Smooth muscle cell (in vitro differentiated cells): ENCODE measurements at regions not wholly inside any gene's neighbourhood (a gene's known extent, or its start where the extent isn't known, plus 50 kb on each side); places are given as distances from the start of the nearest gene placed in this dataset.

Experiments used
- DNase-seq: peaks from one replicate; lab custom pipeline; 2025; ENCODE audit not compliant: unreplicated experiment; lab: John Stamatoyannopoulos, UW
- H2AFZ ChIP-seq: fragments of 200-600 bp; sonication (generic); 2 replicates; pipeline ENCODE4 v1.6.0; 2016; ENCODE audit warnings: antibody characterized with exemption, low read depth, mild to moderate bottlenecking
- H3F3A ChIP-seq: fragments of 200-600 bp; sonication (generic); 2 replicates; pipeline ENCODE4 v1.6.0; 2017; ENCODE audit warnings: antibody characterized with exemption, low read depth
- H3K27ac ChIP-seq: fragments of 200-600 bp; sonication (generic); 2 replicates; pipeline ENCODE4 v1.5.1; 2016; ENCODE audit warnings: low read depth, mild to moderate bottlenecking
- H3K27me3 ChIP-seq: fragments of 200-600 bp; sonication (generic); 2 replicates; pipeline ENCODE4 v1.6.1; 2016; ENCODE audit warnings: low read depth, mild to moderate bottlenecking
- H3K36me3 ChIP-seq: fragments of 200-600 bp; sonication (generic); 2 replicates; pipeline ENCODE4 v1.5.1; 2016; ENCODE audit warnings: low read depth
- H3K4me1 ChIP-seq: fragments of 200-600 bp; sonication (generic); 2 replicates; pipeline ENCODE4 v1.5.1; 2016; ENCODE audit warnings: low read depth
- H3K4me2 ChIP-seq: fragments of 200-600 bp; sonication (generic); 2 replicates; pipeline ENCODE4 v1.6.0; 2016; ENCODE audit warnings: mild to moderate bottlenecking
- H3K4me3 ChIP-seq: fragments of 200-600 bp; sonication (generic); 2 replicates; pipeline ENCODE4 v1.5.1; 2016; ENCODE audit warnings: mild to moderate bottlenecking
- H3K79me2 ChIP-seq: fragments of 200-600 bp; sonication (generic); 2 replicates; pipeline ENCODE4 v1.6.0; 2016; ENCODE audit warnings: low read depth, mild to moderate bottlenecking
- H3K9ac ChIP-seq: fragments of 200-600 bp; sonication (generic); 2 replicates; pipeline ENCODE4 v1.6.0; 2016; ENCODE audit warnings: low read depth
- H3K9me3 ChIP-seq: fragments of 200-600 bp; sonication (generic); replicated peaks from 2 replicates; pipeline ENCODE4 v1.5.1; 2016; ENCODE audit warnings: low read depth
- H4K20me1 ChIP-seq: fragments of 200-600 bp; sonication (generic); 2 replicates; pipeline ENCODE4 v1.6.0; 2016; ENCODE audit warnings: low read depth
- CTCF ChIP-seq: fragments of 200-600 bp; sonication (generic); IDR thresholded peaks from 2 replicates; pipeline ENCODE4 v1.5.1; 2017; ENCODE audit warnings: borderline replicate concordance, mild to moderate bottlenecking, antibody characterized with exemption; ENCODE audit not compliant: insufficient read depth, poor library complexity, severe bottlenecking
- WGBS: methylation state at CpG from one replicate; pipeline ENCODE4 v1.1.7; 2016; ENCODE audit warnings: low lambda C conversion rate; 5-methylcytosine and 5-hydroxymethylcytosine counted together

DNA sequence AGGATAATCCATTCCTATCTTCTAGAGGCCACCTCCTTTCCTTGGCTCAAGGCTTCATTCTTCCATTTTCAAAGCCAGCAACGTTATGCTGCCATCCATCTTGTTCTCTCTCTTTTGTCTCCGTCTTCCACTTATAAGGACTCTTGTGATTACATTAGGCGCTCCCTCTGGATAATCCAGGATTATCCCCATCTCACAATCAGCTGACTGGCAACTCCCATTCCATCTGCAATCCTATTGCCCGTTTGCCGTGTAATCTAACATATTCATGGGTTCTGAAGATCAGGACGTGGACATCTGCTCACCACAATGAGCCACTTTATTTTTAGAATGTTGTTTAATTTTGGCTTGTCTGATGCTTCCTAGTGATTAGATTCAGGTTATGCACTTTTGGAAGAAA lies 89.3 kb downstream of the EBNA1BP2 start:
- DNase-seq = no peak
- 84% methylated on average over 6 of the region's 6 CpGs for WGBS
- no peak overlapping the region for H2AFZ ChIP-seq
- H3K36me3 ChIP-seq = no peaks in the 10 kb centered on the region
- no peak overlapping the region for H3K4me2 ChIP-seq
- TF ChIP-seq CTCF = no peak
- H3K9ac ChIP-seq = no peak overlapping the region
- no peaks in the 10 kb centered on the region for H3K79me2 ChIP-seq
- H3K27ac ChIP-seq = no peak overlapping the region
- no peaks in the 10 kb centered on the region for H3K27me3 ChIP-seq
- no peaks in the 10 kb centered on the region for H4K20me1 ChIP-seq
- no peaks in the 10 kb centered on the region for H3K9me3 ChIP-seq
- no peak overlapping the region for H3K4me3 ChIP-seq
- H3K4me1 ChIP-seq = no peaks in the 10 kb centered on the region
- H3F3A ChIP-seq = no peaks in the 10 kb centered on the region

GRCh38 chr1:43077273-43077672 lies 94.8 kb downstream of the EBNA1BP2 start:
- no peak overlapping the region for H2AFZ ChIP-seq
- DNase-seq = no peak
- no peak overlapping the region for H3K9ac ChIP-seq
- H3K79me2 ChIP-seq = peaks cover 9% of the 10 kb centered on the region
- no peak overlapping the region for H3K4me3 ChIP-seq
- no peaks in the 10 kb centered on the region for H3K9me3 ChIP-seq
- no peaks in the 10 kb centered on the region for H4K20me1 ChIP-seq
- WGBS = 93% methylated on average over 6 of the region's 6 CpGs
- no peaks in the 10 kb centered on the region for H3K4me1 ChIP-seq
- no peak overlapping the region for H3K4me2 ChIP-seq
- H3K36me3 ChIP-seq = no peaks in the 10 kb centered on the region
- H3K27me3 ChIP-seq = no peaks in the 10 kb centered on the region
- no peak for TF ChIP-seq CTCF
- H3F3A ChIP-seq = no peaks in the 10 kb centered on the region
- no peak overlapping the region for H3K27ac ChIP-seq

DNA sequence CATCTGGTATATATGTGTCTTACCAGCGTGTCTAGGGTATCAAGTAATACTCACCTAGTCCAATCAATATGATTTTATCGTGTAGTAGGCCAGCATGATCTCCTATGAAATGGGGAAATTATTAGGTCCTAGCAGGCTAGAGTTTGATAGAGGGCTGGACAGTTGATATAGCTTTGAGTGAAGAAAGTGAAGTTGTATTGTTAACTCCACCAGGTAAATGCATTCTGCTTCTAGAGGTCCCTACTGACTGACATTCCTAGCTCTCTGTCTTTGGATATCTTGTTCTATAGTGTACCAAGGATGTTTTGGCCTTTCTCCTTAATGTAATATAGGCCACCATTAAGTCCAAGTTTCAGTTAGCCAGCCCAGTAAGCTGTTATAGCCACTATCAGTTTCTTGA lies 97.4 kb downstream of the EBNA1BP2 start:
- H3K36me3 ChIP-seq = no peaks in the 10 kb centered on the region
- peaks cover 9% of the 10 kb centered on the region for H3K79me2 ChIP-seq
- H3K27ac ChIP-seq = no peak overlapping the region
- no peak overlapping the region for H3K9ac ChIP-seq
- H3K9me3 ChIP-seq = no peaks in the 10 kb centered on the region
- no peak overlapping the region for H2AFZ ChIP-seq
- DNase-seq = no peak
- no peak overlapping the region for H3K4me2 ChIP-seq
- H3K27me3 ChIP-seq = no peaks in the 10 kb centered on the region
- no peaks in the 10 kb centered on the region for H4K20me1 ChIP-seq
- TF ChIP-seq CTCF = no peak
- H3K4me1 ChIP-seq = peaks cover 3% of the 10 kb centered on the region
- H3K4me3 ChIP-seq = no peak overlapping the region
- 82% methylated on average over 2 of the region's 2 CpGs for whole genome bisulfite sequencing
- peaks cover 6% of the 10 kb centered on the region for H3F3A ChIP-seq

GRCh38 chr1:43074244-43074643 lies 97.8 kb downstream of the EBNA1BP2 start:
- TF ChIP-seq CTCF = no peak
- Histone ChIP-seq H3K4me3 (no peak overlapping the region), H3K9me3 (no peaks in the 10 kb centered on the region), H4K20me1 (no peaks in the 10 kb centered on the region), H3K27ac (no peak overlapping the region), H3K79me2 (peaks cover 9% of the 10 kb centered on the region), H3F3A (peaks cover 10% of the 10 kb centered on the region), H3K36me3 (no peaks in the 10 kb centered on the region), H3K4me2 (no peak overlapping the region), H2AFZ (no peak overlapping the region), H3K4me1 (peaks cover 7% of the 10 kb centered on the region), H3K27me3 (no peaks in the 10 kb centered on the region), H3K9ac (no peak overlapping the region)
- no peak for DNase-seq
- 81% methylated on average over 3 of the region's 3 CpGs for WGBS
